KG1 (cell line): ENCODE measurements at regions not wholly inside any gene's neighbourhood (a gene's known extent, or its start where the extent isn't known, plus 50 kb on each side); places are given as distances from the start of the nearest gene placed in this dataset.

ENCODE experiments used
- DNase-seq: peaks from one replicate; lab custom pipeline; 2025; lab: John Stamatoyannopoulos, UW

DNA sequence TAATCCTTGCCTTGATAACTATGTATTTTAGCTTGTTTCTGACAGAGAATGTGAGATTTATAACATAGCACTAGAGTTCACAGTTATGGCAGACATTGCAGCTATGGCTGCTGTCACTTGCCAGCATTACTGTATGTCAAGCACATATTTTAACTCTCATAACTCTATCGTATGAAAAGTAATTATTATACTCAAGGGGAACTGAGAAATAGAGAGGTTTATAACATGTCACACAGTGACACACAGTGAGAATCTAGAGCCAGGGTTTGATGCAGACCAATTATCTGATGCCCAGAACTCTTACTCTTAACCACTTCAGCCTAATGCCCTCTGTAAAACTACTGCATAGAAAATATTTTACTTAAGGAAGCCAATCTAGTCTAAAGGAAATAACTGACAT, 1012.4 kb downstream of the GRIK2 start:
- DNase-seq, result no peak

- no peak for DNase-seq
Measured at GRCh38 chr6:102402635-102403329, 1009.3 kb downstream of the GRIK2 start.

DNA sequence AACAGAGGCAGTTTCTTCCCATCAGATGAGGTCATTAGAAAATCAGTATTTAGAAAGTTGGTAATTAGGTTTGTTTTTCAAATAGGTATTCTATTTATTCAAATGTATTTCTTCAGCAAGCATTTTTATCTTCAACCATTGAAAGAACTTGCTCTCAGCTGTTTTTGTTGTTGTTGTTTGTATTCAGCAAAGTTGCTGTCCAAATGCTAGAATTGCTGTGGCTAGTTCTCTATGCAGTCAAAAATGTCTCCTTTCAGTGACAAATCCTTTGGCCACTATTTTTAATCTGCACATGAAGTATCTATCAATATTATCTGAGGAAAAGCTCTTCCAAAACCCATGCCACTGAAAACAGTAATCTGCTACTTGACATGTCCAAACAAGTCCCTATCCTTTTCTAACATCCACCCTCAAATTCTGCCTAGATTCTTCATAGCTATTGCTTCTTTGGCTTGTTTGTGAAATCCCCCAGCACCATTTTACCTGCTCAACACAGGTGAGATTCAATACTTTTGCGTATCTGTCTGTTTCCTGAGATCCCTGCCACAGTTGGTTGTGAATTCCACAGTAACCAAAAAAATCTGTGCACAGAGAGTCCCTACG, 1005.4 kb downstream of the GRIK2 start:
- no peak for DNase-seq

- peak; percentile 70 for DNase-seq
Measured at GRCh38 chr6:102390541-102390940, 997.0 kb downstream of the GRIK2 start.

- DNase-seq, result no peak
Measured at GRCh38 chr6:102389994-102390393, 996.5 kb downstream of the GRIK2 start.

GRCh38 chr6:102387326-102388033, 994.0 kb downstream of the GRIK2 start:
- no peak for DNase-seq

GRCh38 chr6:102381203-102381602, 987.7 kb downstream of the GRIK2 start:
- DNase-seq, result no peak

GRCh38 chr6:102356170-102356569, 962.7 kb downstream of the GRIK2 start:
- no peak for DNase-seq

- no peak for DNase-seq
Measured at GRCh38 chr6:102355578-102355977, 962.1 kb downstream of the GRIK2 start.

GRCh38 chr6:102352552-102352951, 959.0 kb downstream of the GRIK2 start:
- no peak for DNase-seq

DNA sequence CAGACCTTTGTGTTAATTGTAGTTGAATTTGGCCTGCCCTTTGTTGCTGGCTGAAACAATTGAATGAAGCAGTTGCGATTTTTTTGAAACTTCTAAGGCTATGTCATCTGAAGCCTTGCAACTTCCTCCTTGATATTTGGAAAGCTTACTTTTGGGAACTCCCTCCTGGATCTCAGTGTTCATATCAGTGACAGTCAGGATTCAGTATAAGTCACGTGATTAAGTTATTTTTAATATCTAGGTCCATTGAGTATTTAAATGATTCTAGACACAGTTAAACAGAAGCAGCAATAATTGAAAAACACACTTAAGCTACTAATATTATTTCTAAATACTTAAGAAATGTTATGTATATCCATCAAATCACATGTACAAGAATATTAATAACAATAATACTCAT, 951.3 kb downstream of the GRIK2 start:
- no peak for DNase-seq

DNA sequence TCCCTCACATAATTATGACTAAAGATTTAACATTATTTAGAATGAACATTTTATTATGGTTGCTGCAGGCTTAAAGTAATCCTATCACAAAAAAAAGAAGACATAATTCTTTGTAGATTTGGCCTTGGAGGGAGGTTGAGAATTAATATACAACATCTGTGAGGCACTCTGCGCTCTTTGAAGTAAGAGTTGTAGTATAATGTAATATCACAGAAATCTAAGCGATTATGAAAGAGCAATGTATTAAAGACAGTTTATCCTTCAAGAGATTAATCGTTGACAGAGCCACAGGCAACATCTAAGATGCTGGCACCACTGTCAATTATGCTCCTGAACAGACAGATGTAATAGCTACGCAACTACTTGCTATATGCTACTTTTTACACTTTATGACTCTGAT, 946.8 kb downstream of the GRIK2 start:
- no peak for DNase-seq

DNA sequence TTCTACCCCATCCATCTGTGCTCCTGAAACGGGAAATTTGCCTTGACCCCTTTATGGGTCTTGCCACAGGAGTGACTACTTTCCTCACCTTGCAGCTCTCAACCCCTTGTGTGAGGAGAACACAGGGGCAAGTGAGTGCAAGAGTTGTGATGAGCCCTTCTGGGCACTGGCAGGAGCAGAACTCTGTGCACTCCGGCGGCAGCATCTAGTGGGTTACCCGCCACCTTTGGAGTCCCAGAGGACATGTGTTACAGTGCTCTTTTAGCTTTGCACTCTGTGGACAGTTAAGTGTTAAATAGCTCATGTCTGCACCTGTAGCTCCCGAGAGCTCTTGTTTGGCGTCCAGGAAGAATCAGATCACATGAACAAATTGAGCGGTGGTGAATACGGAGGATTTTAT, 940.2 kb downstream of the GRIK2 start:
- DNase-seq, result no peak

GRCh38 chr6:102327697-102328225, 934.3 kb downstream of the GRIK2 start:
- no peak for DNase-seq

DNA sequence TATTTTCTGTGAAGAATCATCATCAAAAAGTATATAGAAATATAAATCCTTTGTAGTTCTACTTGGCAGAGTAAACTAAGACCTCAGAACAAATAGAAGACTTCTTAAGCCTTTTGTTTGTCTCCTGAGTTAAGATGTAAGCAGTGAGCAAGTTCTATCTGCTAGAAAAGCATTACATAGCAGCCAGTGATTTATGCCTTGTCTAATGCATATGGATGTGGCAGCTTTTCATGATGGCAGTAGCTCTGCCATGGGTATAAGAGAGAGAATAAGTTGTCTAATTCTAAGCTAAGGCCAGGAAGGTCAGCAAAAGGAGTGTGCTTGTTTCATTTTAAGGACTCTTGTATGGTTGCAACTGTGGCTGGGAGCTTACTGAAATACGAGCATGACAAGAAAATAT, 920.2 kb downstream of the GRIK2 start:
- DNase-seq, result no peak

DNA sequence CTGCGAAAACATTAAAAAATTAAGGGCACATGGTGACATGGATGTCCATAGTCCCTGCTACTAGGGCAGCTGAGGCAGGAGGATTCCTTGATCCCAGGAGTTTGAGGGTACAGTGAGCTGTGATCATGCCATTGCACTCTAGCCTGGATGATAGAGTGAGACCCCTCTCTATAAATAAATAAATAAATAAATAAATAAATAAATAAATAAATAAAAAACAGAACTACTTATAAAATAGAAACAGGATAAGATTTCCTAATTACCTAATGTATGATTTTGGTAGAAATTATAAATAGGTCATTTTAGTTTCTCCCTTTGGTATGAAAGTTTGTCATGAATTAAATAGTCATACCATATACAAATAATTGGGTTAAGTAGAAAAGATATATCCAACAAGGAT, 916.2 kb downstream of the GRIK2 start:
- DNase-seq, result no peak

DNA sequence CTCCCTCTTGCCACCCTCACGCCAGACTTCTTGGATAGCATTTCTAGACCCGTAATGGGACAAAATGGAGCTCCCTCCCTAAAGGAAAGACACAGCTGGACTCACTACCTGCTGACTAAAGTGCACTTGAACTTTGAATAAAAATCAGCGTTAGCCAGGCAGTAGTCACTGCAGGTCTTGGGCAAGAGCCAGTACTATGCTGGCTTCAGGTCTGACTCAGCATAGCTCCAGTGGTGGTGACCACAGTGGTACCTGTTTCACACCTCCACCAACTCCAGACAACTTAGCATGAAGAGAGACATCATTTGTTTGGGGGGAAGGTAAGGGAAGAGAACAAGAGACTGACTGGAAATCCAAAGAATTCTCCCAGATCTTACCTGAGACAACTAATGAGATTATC, 906.8 kb downstream of the GRIK2 start:
- no peak for DNase-seq

DNA sequence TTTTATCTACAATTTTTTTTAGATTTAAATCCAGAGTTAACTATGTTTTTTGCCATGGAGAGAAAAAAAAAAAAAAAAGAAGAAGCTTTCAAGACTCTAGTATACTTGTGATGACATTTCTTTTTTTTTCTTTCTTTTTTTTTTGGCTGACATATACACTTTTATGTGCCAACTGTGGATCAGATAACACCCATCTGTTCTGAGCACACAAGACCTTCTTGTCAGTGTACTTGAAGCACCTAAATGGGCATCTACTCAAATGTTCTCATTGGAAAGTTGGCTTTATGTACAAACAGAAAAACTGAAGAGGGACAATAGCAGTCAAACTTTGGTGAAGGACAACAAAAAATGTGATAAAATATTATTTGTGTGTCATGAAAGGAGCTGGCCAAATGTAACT, 904.5 kb downstream of the GRIK2 start:
- DNase-seq, result no peak
